ENCODE measurements at regions not wholly inside any gene's neighbourhood (a gene's known extent, or its start where the extent isn't known, plus 50 kb on each side); places are given as distances from the start of the nearest gene placed in this dataset.

GRCh38 chr2:52749764-52750163, 1017.8 kb upstream of the CHAC2 start:
- ChIA-PET CTCF (no interaction called here), POLR2A (no interaction called here)
- Histone ChIP-seq H3K4me3 (no peak overlapping the region), H3K27ac (no peak overlapping the region), H3K4me1 (no peaks in the 10 kb centered on the region), H3K4me2 (no peak overlapping the region), H3K9me3 (peaks cover 11% of the 10 kb centered on the region; the same call in 1 of the 3 replicates)
- no peak for FAIRE-seq
- TF ChIP-seq POLR2A (IDR thresholded peaks at IDR 0.05; ENCODE audit: low read length) = no peak
- no peak for TF ChIP-seq MYC (IDR thresholded peaks at IDR 0.05; ENCODE audit: borderline replicate concordance, low read length)
- TF ChIP-seq HMGXB4 (CRISPR knock-in tag; IDR thresholded peaks at IDR 0.05; ENCODE audit: borderline replicate concordance) = no peak
- no peak for TF ChIP-seq CBX2 (IDR thresholded peaks at IDR 0.05; ENCODE audit: borderline replicate concordance, low read depth)
- no peak for TF ChIP-seq TFCP2L1 (CRISPR knock-in tag; IDR thresholded peaks at IDR 0.05)
- no peak for TF ChIP-seq ZNF302 (CRISPR knock-in tag; IDR thresholded peaks at IDR 0.05)
- no peak for TF ChIP-seq EHMT2 (IDR thresholded peaks at IDR 0.05; ENCODE audit: low read depth)
- TF ChIP-seq REST (IDR thresholded peaks at IDR 0.05) = no peak
- TF ChIP-seq CHD4 (IDR thresholded peaks at IDR 0.05; ENCODE audit: borderline replicate concordance) = no peak
- TF ChIP-seq HES2 (IDR thresholded peaks at IDR 0.05) = no peak
- TF ChIP-seq HOXA7 (CRISPR knock-in tag; IDR thresholded peaks at IDR 0.05) = no peak
- no peak for TF ChIP-seq KDM1A (IDR thresholded peaks at IDR 0.05; ENCODE audit: low read depth)
- TF ChIP-seq NR3C1 (IDR thresholded peaks at IDR 0.05) = no peak
- no peak for TF ChIP-seq KDM5A (IDR thresholded peaks at IDR 0.05)
- no peak for TF ChIP-seq ATOH8 (CRISPR knock-in tag; IDR thresholded peaks at IDR 0.05; ENCODE audit: low read depth)
- TF ChIP-seq EHF (CRISPR knock-in tag; IDR thresholded peaks at IDR 0.05) = no peak
- no peak for TF ChIP-seq NFE2L2 (conservative IDR thresholded peaks at IDR 0.05; ENCODE audit: low read length)
- TF ChIP-seq CEBPB (IDR thresholded peaks at IDR 0.05) = no peak
- TF ChIP-seq SREBF2 (IDR thresholded peaks at IDR 0.05) = no peak
- DNase-seq (ENCODE audit: low read depth in 1 of 2, low spot score in 1 of 2) = no peak
- 16% methylated on average over 3 of the region's 3 CpGs for WGBS (ENCODE audit: missing lambda C conversion rate)
- no peak for ATAC-seq

- ATAC-seq = no peak
Observed at GRCh38 chr2:52745144-52745543, 1022.5 kb upstream of the CHAC2 start.

More at GRCh38 chr2:52745144-52745543, 1022.5 kb upstream of the CHAC2 start:
- TF ChIP-seq ZFP36 (IDR thresholded peaks at IDR 0.05; ENCODE audit: borderline replicate concordance, partially characterized antibody) (no peak), CEBPB (IDR thresholded peaks at IDR 0.05) (no peak), ESRRA (IDR thresholded peaks at IDR 0.05; ENCODE audit: borderline replicate concordance, low read length) (no peak), EP300 (IDR thresholded peaks at IDR 0.05) (no peak), FOXS1 (CRISPR knock-in tag; IDR thresholded peaks at IDR 0.05) (no peak), MAZ (IDR thresholded peaks at IDR 0.05; ENCODE audit: borderline replicate concordance, low read depth, low read length) (no peak), FOSB (CRISPR knock-in tag; IDR thresholded peaks at IDR 0.05) (no peak), CTCF (IDR thresholded peaks at IDR 0.05) (no peak), GATA3 (IDR thresholded peaks at IDR 0.05; ENCODE audit: borderline replicate concordance) (no peak), RNF2 (IDR thresholded peaks at IDR 0.05; ENCODE audit: borderline replicate concordance, low read depth) (no peak), ZC3H11A (IDR thresholded peaks at IDR 0.05) (no peak), NFE2L2 (conservative IDR thresholded peaks at IDR 0.05; ENCODE audit: low read length) (no peak), TFCP2L1 (CRISPR knock-in tag; IDR thresholded peaks at IDR 0.05) (no peak)
- CTCF ChIA-PET = no interaction called here
- no peak overlapping the region for H3K27ac ChIP-seq
- WGBS (ENCODE audit: missing lambda C conversion rate) = 0% methylated on average over 1 of the region's 1 CpG
- DNase-seq (ENCODE audit: low read depth in 1 of 2, low spot score in 1 of 2) (no peak), FAIRE-seq (no peak)
- peaks cover 15% of the 10 kb centered on the region; the same call in 1 of the 3 replicates for H3K9me3 ChIP-seq
- no peak overlapping the region for H3K4me3 ChIP-seq
- H3K4me1 ChIP-seq = no peaks in the 10 kb centered on the region
- POLR2A ChIA-PET = no interaction called here
- no peak overlapping the region for H3K4me2 ChIP-seq

Data from A549 (cell line).